ENCODE measurements at regions not wholly inside any gene's neighbourhood (a gene's known extent, or its start where the extent isn't known, plus 50 kb on each side); places are given as distances from the start of the nearest gene placed in this dataset.

- no peaks in the 10 kb centered on the region for H3K27me3 ChIP-seq (ENCODE audit: insufficient read depth, low read length)
- no peak overlapping the region for H3K4me3 ChIP-seq (ENCODE audit: low read depth, low read length)
- no peak overlapping the region for H3K27ac ChIP-seq (ENCODE audit: low read depth, low read length)
- no peak overlapping the region for H2BK12ac ChIP-seq (ENCODE audit: low read length)
- H2BK5ac ChIP-seq (ENCODE audit: low read depth, low read length, poor library complexity) = no peak overlapping the region
- no peaks in the 10 kb centered on the region for H3K4me1 ChIP-seq (ENCODE audit: control insufficient read depth in 1 of 2, insufficient read depth in 2 of 2, low read length in 2 of 2)
- H4K12ac ChIP-seq (ENCODE audit: low read depth, low read length) = no peak overlapping the region
- no peak overlapping the region for H4K8ac ChIP-seq (ENCODE audit: low read depth, low read length)
- H2BK120ac ChIP-seq (ENCODE audit: insufficient read depth, low read length, poor library complexity) = no peak overlapping the region
- no peak overlapping the region for H3K4me2 ChIP-seq (ENCODE audit: low read length)
- H3K4ac ChIP-seq (ENCODE audit: low read depth, low read length) = no peak overlapping the region
- no peaks in the 10 kb centered on the region for H3K36me3 ChIP-seq (ENCODE audit: control insufficient read depth in 1 of 2, insufficient read depth in 2 of 2, low read length in 2 of 2)
- no peak overlapping the region for H4K91ac ChIP-seq (ENCODE audit: low read depth, low read length)
- H3K79me1 ChIP-seq (ENCODE audit: low read length) = no peaks in the 10 kb centered on the region
- H3K79me2 ChIP-seq (ENCODE audit: control insufficient read depth, insufficient read depth, low read length, poor library complexity) = no peaks in the 10 kb centered on the region
- no peak overlapping the region for H3K23ac ChIP-seq (ENCODE audit: low read length)
- H3K9ac ChIP-seq (ENCODE audit: low read length) = no peak overlapping the region
- no peak overlapping the region for H2AK5ac ChIP-seq (ENCODE audit: low read length)
- H3K18ac ChIP-seq (ENCODE audit: low read length) = no peak overlapping the region
- H2AFZ ChIP-seq (ENCODE audit: insufficient read depth, low read length, poor library complexity) = no peak overlapping the region
- WGBS (ENCODE audit: extremely low coverage, insufficient coverage, insufficient read length) = no CpG with 5 or more reads among the region's 5 CpGs
- no peak for DNase-seq
- no peaks in the 10 kb centered on the region for H3K9me3 ChIP-seq (ENCODE audit: insufficient read depth, low read depth, low read length)
- H3K14ac ChIP-seq (ENCODE audit: low read length) = no peak overlapping the region
Measured at GRCh38 chr7:46589286-46589685, 668.2 kb upstream of the IGFBP3 start.

- H3K23ac ChIP-seq (ENCODE audit: low read length) = no peak overlapping the region
- no peaks in the 10 kb centered on the region for H3K79me1 ChIP-seq (ENCODE audit: low read length)
- H3K36me3 ChIP-seq (ENCODE audit: control insufficient read depth in 1 of 2, insufficient read depth in 2 of 2, low read length in 2 of 2) = no peaks in the 10 kb centered on the region
- no peak overlapping the region for H3K27ac ChIP-seq (ENCODE audit: low read depth, low read length)
- H2BK5ac ChIP-seq (ENCODE audit: low read depth, low read length, poor library complexity) = no peak overlapping the region
- H3K4me1 ChIP-seq (ENCODE audit: control insufficient read depth in 1 of 2, insufficient read depth in 2 of 2, low read length in 2 of 2) = no peaks in the 10 kb centered on the region
- H2AK5ac ChIP-seq (ENCODE audit: low read length) = no peak overlapping the region
- no peak overlapping the region for H3K4me2 ChIP-seq (ENCODE audit: low read length)
- H3K9ac ChIP-seq (ENCODE audit: low read length) = no peak overlapping the region
- H3K14ac ChIP-seq (ENCODE audit: low read length) = no peak overlapping the region
- no peak overlapping the region for H4K12ac ChIP-seq (ENCODE audit: low read depth, low read length)
- H3K79me2 ChIP-seq (ENCODE audit: control insufficient read depth, insufficient read depth, low read length, poor library complexity) = no peaks in the 10 kb centered on the region
- no peak overlapping the region for H2BK120ac ChIP-seq (ENCODE audit: insufficient read depth, low read length, poor library complexity)
- no peak overlapping the region for H3K18ac ChIP-seq (ENCODE audit: low read length)
- no peaks in the 10 kb centered on the region for H3K9me3 ChIP-seq (ENCODE audit: insufficient read depth, low read depth, low read length)
- no peak overlapping the region for H2AFZ ChIP-seq (ENCODE audit: insufficient read depth, low read length, poor library complexity)
- no CpG with 5 or more reads among the region's 1 CpG for whole genome bisulfite sequencing (ENCODE audit: extremely low coverage, insufficient coverage, insufficient read length)
- no peak overlapping the region for H3K4ac ChIP-seq (ENCODE audit: low read depth, low read length)
- H3K4me3 ChIP-seq (ENCODE audit: low read depth, low read length) = no peak overlapping the region
- DNase-seq = no peak
- no peak overlapping the region for H4K8ac ChIP-seq (ENCODE audit: low read depth, low read length)
- H2BK12ac ChIP-seq (ENCODE audit: low read length) = no peak overlapping the region
- H3K27me3 ChIP-seq (ENCODE audit: insufficient read depth, low read length) = no peaks in the 10 kb centered on the region
- no peak overlapping the region for H4K91ac ChIP-seq (ENCODE audit: low read depth, low read length)
Measured at GRCh38 chr7:46586406-46586805, 665.3 kb upstream of the IGFBP3 start.

GRCh38 chr7:46583656-46584055 lies 662.6 kb upstream of the IGFBP3 start:
- Histone ChIP-seq H3K9me3 (ENCODE audit: insufficient read depth, low read depth, low read length) (no peaks in the 10 kb centered on the region), H3K23ac (ENCODE audit: low read length) (no peak overlapping the region), H3K27me3 (ENCODE audit: insufficient read depth, low read length) (no peaks in the 10 kb centered on the region), H4K91ac (ENCODE audit: low read depth, low read length) (no peak overlapping the region), H4K8ac (ENCODE audit: low read depth, low read length) (no peak overlapping the region), H3K4ac (ENCODE audit: low read depth, low read length) (no peak overlapping the region), H3K4me2 (ENCODE audit: low read length) (no peak overlapping the region), H3K4me3 (ENCODE audit: low read depth, low read length) (no peak overlapping the region), H3K18ac (ENCODE audit: low read length) (no peak overlapping the region), H3K4me1 (ENCODE audit: control insufficient read depth in 1 of 2, insufficient read depth in 2 of 2, low read length in 2 of 2) (no peaks in the 10 kb centered on the region), H4K12ac (ENCODE audit: low read depth, low read length) (no peak overlapping the region), H3K36me3 (ENCODE audit: control insufficient read depth in 1 of 2, insufficient read depth in 2 of 2, low read length in 2 of 2) (no peaks in the 10 kb centered on the region), H3K14ac (ENCODE audit: low read length) (no peak overlapping the region), H2AK5ac (ENCODE audit: low read length) (no peak overlapping the region), H3K79me1 (ENCODE audit: low read length) (no peaks in the 10 kb centered on the region), H3K27ac (ENCODE audit: low read depth, low read length) (no peak overlapping the region), H2BK120ac (ENCODE audit: insufficient read depth, low read length, poor library complexity) (no peak overlapping the region), H3K9ac (ENCODE audit: low read length) (no peak overlapping the region), H2AFZ (ENCODE audit: insufficient read depth, low read length, poor library complexity) (no peak overlapping the region), H2BK12ac (ENCODE audit: low read length) (no peak overlapping the region), H2BK5ac (ENCODE audit: low read depth, low read length, poor library complexity) (no peak overlapping the region), H3K79me2 (ENCODE audit: control insufficient read depth, insufficient read depth, low read length, poor library complexity) (no peaks in the 10 kb centered on the region)
- no CpG with 5 or more reads among the region's 1 CpG for WGBS (ENCODE audit: extremely low coverage, insufficient coverage, insufficient read length)
- DNase-seq = no peak

GRCh38 chr7:46581268-46581667 lies 660.2 kb upstream of the IGFBP3 start:
- no peak overlapping the region for H4K91ac ChIP-seq (ENCODE audit: low read depth, low read length)
- no peak overlapping the region for H2AK5ac ChIP-seq (ENCODE audit: low read length)
- no peak overlapping the region for H3K27ac ChIP-seq (ENCODE audit: low read depth, low read length)
- no peak overlapping the region for H3K14ac ChIP-seq (ENCODE audit: low read length)
- no peaks in the 10 kb centered on the region for H3K27me3 ChIP-seq (ENCODE audit: insufficient read depth, low read length)
- no peak for DNase-seq
- H2BK5ac ChIP-seq (ENCODE audit: low read depth, low read length, poor library complexity) = no peak overlapping the region
- H2BK120ac ChIP-seq (ENCODE audit: insufficient read depth, low read length, poor library complexity) = no peak overlapping the region
- H3K4me1 ChIP-seq (ENCODE audit: control insufficient read depth in 1 of 2, insufficient read depth in 2 of 2, low read length in 2 of 2) = no peaks in the 10 kb centered on the region
- no peaks in the 10 kb centered on the region for H3K36me3 ChIP-seq (ENCODE audit: control insufficient read depth in 1 of 2, insufficient read depth in 2 of 2, low read length in 2 of 2)
- H3K23ac ChIP-seq (ENCODE audit: low read length) = no peak overlapping the region
- H3K4ac ChIP-seq (ENCODE audit: low read depth, low read length) = no peak overlapping the region
- H3K9ac ChIP-seq (ENCODE audit: low read length) = no peak overlapping the region
- no peak overlapping the region for H3K4me2 ChIP-seq (ENCODE audit: low read length)
- no peaks in the 10 kb centered on the region for H3K79me2 ChIP-seq (ENCODE audit: control insufficient read depth, insufficient read depth, low read length, poor library complexity)
- no peaks in the 10 kb centered on the region for H3K9me3 ChIP-seq (ENCODE audit: insufficient read depth, low read depth, low read length)
- WGBS (ENCODE audit: extremely low coverage, insufficient coverage, insufficient read length) = no CpG with 5 or more reads among the region's 3 CpGs
- H3K79me1 ChIP-seq (ENCODE audit: low read length) = no peaks in the 10 kb centered on the region
- no peak overlapping the region for H2AFZ ChIP-seq (ENCODE audit: insufficient read depth, low read length, poor library complexity)
- no peak overlapping the region for H4K8ac ChIP-seq (ENCODE audit: low read depth, low read length)
- no peak overlapping the region for H3K18ac ChIP-seq (ENCODE audit: low read length)
- H3K4me3 ChIP-seq (ENCODE audit: low read depth, low read length) = no peak overlapping the region
- H2BK12ac ChIP-seq (ENCODE audit: low read length) = no peak overlapping the region
- no peak overlapping the region for H4K12ac ChIP-seq (ENCODE audit: low read depth, low read length)
